ENCODE measurements at regions not wholly inside any gene's neighbourhood (a gene's known extent, or its start where the extent isn't known, plus 50 kb on each side); places are given as distances from the start of the nearest gene placed in this dataset.

DNA sequence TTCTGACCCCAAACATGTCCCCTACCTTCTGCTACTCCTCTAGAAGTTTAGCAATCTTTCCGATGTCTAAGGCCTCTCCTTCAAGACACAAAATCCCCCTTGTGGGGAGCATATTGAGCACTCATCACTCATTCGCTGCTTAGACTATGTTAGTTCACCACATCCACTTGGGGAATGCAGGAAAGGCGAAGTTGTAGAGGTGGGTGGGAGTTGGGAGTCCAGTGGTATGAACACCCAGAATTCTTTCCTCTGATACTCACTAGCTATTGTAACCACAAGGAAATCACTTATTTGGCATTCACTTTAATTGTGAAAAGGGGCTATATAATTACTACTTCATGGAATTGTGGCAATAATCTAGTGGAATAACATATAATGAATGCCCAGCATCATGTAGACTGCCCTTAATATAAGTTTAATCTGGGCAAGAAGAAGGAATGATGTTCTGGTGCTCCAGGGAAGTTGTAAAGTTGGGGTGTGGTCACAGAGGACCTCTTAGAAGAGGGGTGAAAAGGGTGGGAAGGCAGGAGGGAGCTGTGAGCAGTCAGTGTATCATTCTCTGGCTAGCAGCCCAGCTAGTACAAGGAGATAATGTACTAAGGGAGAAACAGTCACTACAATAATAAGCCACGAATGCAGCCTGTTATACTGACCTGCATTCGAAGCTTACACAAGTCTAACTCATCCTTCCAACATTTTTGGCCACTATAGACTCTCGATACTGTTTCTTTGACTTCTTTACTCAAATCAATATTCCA lies 468.2 kb upstream of the DIPK2B start:
- Histone ChIP-seq H3K27me3 (no peaks in the 10 kb centered on the region), H3K36me3 (no peaks in the 10 kb centered on the region), H3K4me1 (no peaks in the 10 kb centered on the region), H3K4me3 (no peak overlapping the region), H3K27ac (no peak overlapping the region), H3K9me3 (no peaks in the 10 kb centered on the region)
- DNase-seq (ENCODE audit: low spot score): no peak
- TF ChIP-seq, protein P1, sequence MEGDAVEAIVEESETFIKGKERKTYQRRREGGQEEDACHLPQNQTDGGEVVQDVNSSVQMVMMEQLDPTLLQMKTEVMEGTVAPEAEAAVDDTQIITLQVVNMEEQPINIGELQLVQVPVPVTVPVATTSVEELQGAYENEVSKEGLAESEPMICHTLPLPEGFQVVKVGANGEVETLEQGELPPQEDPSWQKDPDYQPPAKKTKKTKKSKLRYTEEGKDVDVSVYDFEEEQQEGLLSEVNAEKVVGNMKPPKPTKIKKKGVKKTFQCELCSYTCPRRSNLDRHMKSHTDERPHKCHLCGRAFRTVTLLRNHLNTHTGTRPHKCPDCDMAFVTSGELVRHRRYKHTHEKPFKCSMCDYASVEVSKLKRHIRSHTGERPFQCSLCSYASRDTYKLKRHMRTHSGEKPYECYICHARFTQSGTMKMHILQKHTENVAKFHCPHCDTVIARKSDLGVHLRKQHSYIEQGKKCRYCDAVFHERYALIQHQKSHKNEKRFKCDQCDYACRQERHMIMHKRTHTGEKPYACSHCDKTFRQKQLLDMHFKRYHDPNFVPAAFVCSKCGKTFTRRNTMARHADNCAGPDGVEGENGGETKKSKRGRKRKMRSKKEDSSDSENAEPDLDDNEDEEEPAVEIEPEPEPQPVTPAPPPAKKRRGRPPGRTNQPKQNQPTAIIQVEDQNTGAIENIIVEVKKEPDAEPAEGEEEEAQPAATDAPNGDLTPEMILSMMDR (IDR thresholded peaks at IDR 0.05): no peak

DNA sequence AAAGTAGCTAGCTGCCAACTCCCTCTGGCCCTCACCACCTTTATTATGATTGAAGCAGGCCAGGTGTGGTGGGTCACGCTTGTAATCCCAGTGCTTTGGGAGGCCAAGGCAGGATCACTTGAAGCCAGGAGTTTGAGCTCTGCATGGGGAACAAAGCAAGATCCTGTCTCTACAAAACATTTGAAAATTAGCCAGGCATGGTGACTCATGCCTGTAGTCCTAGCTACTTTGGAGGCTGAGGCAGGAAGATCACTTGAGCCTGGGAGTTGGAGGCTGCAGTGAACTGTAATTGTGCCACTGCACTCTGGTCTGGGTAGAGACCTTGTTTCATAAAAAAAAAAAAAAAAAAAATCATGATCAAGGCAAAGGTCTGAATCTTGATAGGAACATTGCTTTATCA lies 467.0 kb upstream of the DIPK2B start:
- H3K27me3 ChIP-seq: no peaks in the 10 kb centered on the region
- H3K9me3 ChIP-seq: no peaks in the 10 kb centered on the region
- H3K36me3 ChIP-seq: no peaks in the 10 kb centered on the region
- no peak overlapping the region for H3K4me3 ChIP-seq
- H3K4me1 ChIP-seq: no peaks in the 10 kb centered on the region
- TF ChIP-seq, protein P1 (IDR thresholded peaks at IDR 0.05): no peak
- H3K27ac ChIP-seq: no peak overlapping the region
- no peak for DNase-seq (ENCODE audit: low spot score)

DNA sequence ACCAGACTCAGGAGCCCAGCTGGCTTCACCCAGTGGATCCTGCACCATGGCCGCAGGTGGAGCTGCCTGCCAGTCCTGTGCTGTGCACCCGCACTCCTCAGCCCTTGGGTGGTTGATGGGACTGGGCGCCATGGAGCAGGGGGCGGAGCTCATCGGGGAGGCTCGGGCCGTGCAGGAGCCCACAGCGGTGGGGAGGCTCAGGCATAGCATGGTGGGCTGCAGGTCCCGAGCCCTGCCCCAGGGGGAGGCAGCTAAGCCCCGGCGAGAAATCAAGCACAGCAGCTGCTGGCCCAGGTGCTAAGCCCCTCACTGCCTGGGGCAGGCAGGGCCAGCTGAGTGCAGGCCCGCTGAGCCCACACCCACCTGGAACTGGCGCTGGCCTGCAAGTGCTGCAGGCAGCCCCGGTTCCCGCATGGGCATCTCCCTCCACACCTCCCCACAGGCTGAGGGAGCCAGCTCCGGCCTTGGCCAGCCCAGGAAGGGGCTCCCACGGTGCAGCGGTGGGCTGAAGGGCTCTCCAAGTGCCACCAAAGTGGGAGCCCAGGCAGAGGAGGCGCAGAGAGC lies 464.1 kb upstream of the DIPK2B start:
- TF ChIP-seq, protein P1 (IDR thresholded peaks at IDR 0.05): no peak
- DNase-seq (ENCODE audit: low spot score): no peak
- Histone ChIP-seq H3K4me3 (no peak overlapping the region), H3K27ac (no peak overlapping the region), H3K4me1 (no peaks in the 10 kb centered on the region), H3K9me3 (no peaks in the 10 kb centered on the region), H3K27me3 (no peaks in the 10 kb centered on the region), H3K36me3 (no peaks in the 10 kb centered on the region)

- TF ChIP-seq, protein P1 (IDR thresholded peaks at IDR 0.05): no peak
- Histone ChIP-seq H3K4me3 (no peak overlapping the region), H3K4me1 (no peaks in the 10 kb centered on the region), H3K27me3 (no peaks in the 10 kb centered on the region), H3K9me3 (no peaks in the 10 kb centered on the region), H3K27ac (no peak overlapping the region), H3K36me3 (no peaks in the 10 kb centered on the region)
- no peak for DNase-seq (ENCODE audit: low spot score)
Observed at GRCh38 chrX:45660477-45660876, 459.8 kb upstream of the DIPK2B start.

- Histone ChIP-seq H3K4me3 (no peak overlapping the region), H3K9me3 (peaks cover 0 to 8% of the 10 kb centered on the region in 2 donors), H3K27me3 (no peaks in the 10 kb centered on the region), H3K36me3 (no peaks in the 10 kb centered on the region), H3K4me1 (no peaks in the 10 kb centered on the region), H3K27ac (no peak overlapping the region)
- DNase-seq (ENCODE audit: low spot score): no peak
- TF ChIP-seq, protein P1 (IDR thresholded peaks at IDR 0.05): no peak
Observed at GRCh38 chrX:45633419-45633818, 432.7 kb upstream of the DIPK2B start.

All from right atrium auricular region (tissue), 2 donors.